PC-3 (cell line): ENCODE measurements at regions not wholly inside any gene's neighbourhood (a gene's known extent, or its start where the extent isn't known, plus 50 kb on each side); places are given as distances from the start of the nearest gene placed in this dataset.

Source experiments
- EZH2phosphoT487 ChIP-seq: fragments of 300-600 bp; sonication (generic); IDR thresholded peaks from 2 replicates; pipeline ENCODE4 v1.6.1; 2018; ENCODE audit warnings: mild to moderate bottlenecking, antibody characterized with exemption, low read length, borderline replicate concordance
- TF ChIP-seq, protein P1 (sequence below): fragments of 300-600 bp; sonication (generic); conservative IDR thresholded peaks from 2 replicates; pipeline ENCODE4 v1.5.1; 2017; ENCODE audit warnings: antibody characterized with exemption, low read depth, mild to moderate bottlenecking, low read length

DNA sequence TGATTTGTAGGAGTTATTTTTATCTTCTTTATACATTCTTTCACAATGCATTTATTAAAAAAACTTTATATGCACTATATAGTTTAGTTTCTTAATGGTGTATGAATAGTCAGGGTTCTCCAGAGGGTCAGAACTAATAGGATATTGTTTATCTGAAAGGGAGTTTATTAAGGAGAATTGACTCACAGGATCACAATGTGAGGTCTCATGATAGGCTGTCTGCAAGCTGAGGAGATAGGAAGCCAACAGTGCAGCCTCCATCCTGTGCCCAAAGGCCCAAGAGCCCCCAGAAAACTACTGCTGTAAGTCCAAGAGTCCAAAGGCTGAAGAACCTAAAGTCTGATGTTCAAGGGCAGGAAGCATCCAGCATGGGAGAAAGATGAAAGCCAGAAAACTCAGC, 192.8 kb upstream of the AHR start:
- TF ChIP-seq EZH2phosphoT487: no peak
- TF ChIP-seq, protein P1, sequence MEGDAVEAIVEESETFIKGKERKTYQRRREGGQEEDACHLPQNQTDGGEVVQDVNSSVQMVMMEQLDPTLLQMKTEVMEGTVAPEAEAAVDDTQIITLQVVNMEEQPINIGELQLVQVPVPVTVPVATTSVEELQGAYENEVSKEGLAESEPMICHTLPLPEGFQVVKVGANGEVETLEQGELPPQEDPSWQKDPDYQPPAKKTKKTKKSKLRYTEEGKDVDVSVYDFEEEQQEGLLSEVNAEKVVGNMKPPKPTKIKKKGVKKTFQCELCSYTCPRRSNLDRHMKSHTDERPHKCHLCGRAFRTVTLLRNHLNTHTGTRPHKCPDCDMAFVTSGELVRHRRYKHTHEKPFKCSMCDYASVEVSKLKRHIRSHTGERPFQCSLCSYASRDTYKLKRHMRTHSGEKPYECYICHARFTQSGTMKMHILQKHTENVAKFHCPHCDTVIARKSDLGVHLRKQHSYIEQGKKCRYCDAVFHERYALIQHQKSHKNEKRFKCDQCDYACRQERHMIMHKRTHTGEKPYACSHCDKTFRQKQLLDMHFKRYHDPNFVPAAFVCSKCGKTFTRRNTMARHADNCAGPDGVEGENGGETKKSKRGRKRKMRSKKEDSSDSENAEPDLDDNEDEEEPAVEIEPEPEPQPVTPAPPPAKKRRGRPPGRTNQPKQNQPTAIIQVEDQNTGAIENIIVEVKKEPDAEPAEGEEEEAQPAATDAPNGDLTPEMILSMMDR: no peak
